Astrocyte of the cerebellum (primary cell): ENCODE measurements at regions not wholly inside any gene's neighbourhood (a gene's known extent, or its start where the extent isn't known, plus 50 kb on each side); places are given as distances from the start of the nearest gene placed in this dataset.

Experiments
- DNase-seq: peaks from one replicate; pipeline ENCODE4 v3.0.0-alpha.2; 2011; ENCODE audit warnings: low read depth
- H3K4me3 ChIP-seq: 2 replicates; pipeline ENCODE4 v1.5.1; 2011; ENCODE audit warnings: mild to moderate bottlenecking, low read depth, low read length, moderate library complexity
- CTCF ChIP-seq: IDR thresholded peaks from 2 replicates; pipeline ENCODE4 v1.5.1; 2012; ENCODE audit warnings: low read length, low read depth, moderate library complexity, mild to moderate bottlenecking; ENCODE audit errors: missing control alignments
- in situ Hi-C: cut with HindIII; loops from 2 replicates; pipeline ENCODE4 v1.10.0; 2017; ENCODE audit warnings: low sequenced_read_pairs

- no peak overlapping the region for H3K4me3 ChIP-seq
- DNase-seq, result no peak
- in situ Hi-C loops, result no loop called here
- no peak for TF ChIP-seq CTCF
These were observed 765.0 kb upstream of the CELF4 start for GRCh38 chr18:38330573-38330972.

- no peak for TF ChIP-seq CTCF
- DNase-seq, result no peak
- in situ Hi-C loops, result no loop called here
- no peak overlapping the region for H3K4me3 ChIP-seq
These were observed 763.5 kb upstream of the CELF4 start for GRCh38 chr18:38329145-38329544.

- in situ Hi-C loops, result no loop called here
These were observed 756.6 kb upstream of the CELF4 start for GRCh38 chr18:38322206-38322605.

GRCh38 chr18:38321262-38321661 lies 755.7 kb upstream of the CELF4 start:
- in situ Hi-C loops, result no loop called here
- no peak for DNase-seq

More at GRCh38 chr18:38322206-38322605, 756.6 kb upstream of the CELF4 start:
- no peak for TF ChIP-seq CTCF
- no peak overlapping the region for H3K4me3 ChIP-seq
- no peak for DNase-seq

GRCh38 chr18:38318416-38318815 lies 752.8 kb upstream of the CELF4 start:
- no peak overlapping the region for H3K4me3 ChIP-seq
- no peak for DNase-seq
- in situ Hi-C loops, result no loop called here
- TF ChIP-seq CTCF, result no peak

More at GRCh38 chr18:38321262-38321661, 755.7 kb upstream of the CELF4 start:
- TF ChIP-seq CTCF, result no peak
- H3K4me3 ChIP-seq, result no peak overlapping the region

- DNase-seq, result no peak
- H3K4me3 ChIP-seq, result no peak overlapping the region
- in situ Hi-C loops, result no loop called here
- no peak for TF ChIP-seq CTCF
These were observed 748.2 kb upstream of the CELF4 start for GRCh38 chr18:38313831-38314230.

GRCh38 chr18:38312532-38312931 lies 746.9 kb upstream of the CELF4 start:
- DNase-seq, result no peak
- H3K4me3 ChIP-seq, result no peak overlapping the region
- in situ Hi-C loops, result no loop called here
- TF ChIP-seq CTCF, result no peak
